RWPE2 (cell line): ENCODE measurements at regions not wholly inside any gene's neighbourhood (a gene's known extent, or its start where the extent isn't known, plus 50 kb on each side); places are given as distances from the start of the nearest gene placed in this dataset.

Experiments
- ATAC-seq: fragments of 200-7000 bp; cut with Tn5 transposase; 3 replicates; pipeline ENCODE4 v1.9.1; 2021; ENCODE audit warnings: low read depth
- DNase-seq: peaks from one replicate; pipeline ENCODE4 v3.0.0-alpha.2; 2020; ENCODE audit warnings: low spot score
- H3K27ac ChIP-seq: fragments of 450-650 bp; 2 replicates; pipeline ENCODE4 v1.5.1; 2017; ENCODE audit warnings: mild to moderate bottlenecking; ENCODE audit not compliant: poor library complexity, severe bottlenecking
- H3K27me3 ChIP-seq: fragments of 250-450 bp; sonication (Bioruptor Pico); 2 replicates; pipeline ENCODE4 v1.5.1; 2021; ENCODE audit warnings: mild to moderate bottlenecking, moderate library complexity; ENCODE audit not compliant: insufficient read depth, poor library complexity, severe bottlenecking
- H3K36me3 ChIP-seq: fragments of 250-450 bp; sonication (Bioruptor Pico); 2 replicates; pipeline ENCODE4 v1.5.1; 2020; ENCODE audit warnings: low read depth, mild to moderate bottlenecking, moderate library complexity
- H3K4me1 ChIP-seq: fragments of 250-450 bp; sonication (Bioruptor Pico); 2 replicates; pipeline ENCODE4 v1.5.1; 2021; ENCODE audit warnings: mild to moderate bottlenecking, moderate library complexity; ENCODE audit not compliant: insufficient read depth, poor library complexity, severe bottlenecking
- H3K4me3 ChIP-seq: fragments of 250-450 bp; sonication (Bioruptor Pico); 2 replicates; pipeline ENCODE4 v1.5.1; 2021; ENCODE audit warnings: mild to moderate bottlenecking, moderate library complexity; ENCODE audit not compliant: severe bottlenecking
- H3K9me3 ChIP-seq: fragments of 250-450 bp; sonication (Bioruptor Pico); 2 replicates; pipeline ENCODE4 v1.5.1; 2021; ENCODE audit warnings: mild to moderate bottlenecking, moderate library complexity; ENCODE audit not compliant: severe bottlenecking
- CTCF ChIP-seq: fragments of 450-650 bp; IDR thresholded peaks from one replicate; pipeline ENCODE4 v1.5.1; 2017; ENCODE audit warnings: mild to moderate bottlenecking, moderate library complexity; ENCODE audit not compliant: poor library complexity, severe bottlenecking

DNA sequence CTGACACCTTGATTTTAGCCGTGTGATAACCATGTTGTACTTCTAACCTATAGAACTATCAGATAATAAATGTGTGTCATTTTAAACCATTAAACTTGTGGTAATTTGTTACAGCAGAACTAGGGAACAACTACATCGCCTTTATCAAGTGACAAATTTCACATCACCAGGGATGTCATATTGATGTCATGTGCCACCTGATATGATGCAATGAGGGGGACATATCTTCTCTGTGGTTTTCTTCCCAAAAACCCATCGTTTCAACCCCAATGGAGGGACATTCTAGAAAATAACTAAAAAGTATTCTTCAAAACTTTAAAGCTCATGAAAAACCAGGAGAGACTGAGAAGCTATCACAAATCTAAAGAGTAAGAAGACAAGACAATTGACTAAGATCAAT is 212.2 kb downstream of the ETV1 start:
- Histone ChIP-seq H3K4me1 (peaks cover 14% of the 10 kb centered on the region), H3K4me3 (no peak overlapping the region), H3K9me3 (no peaks in the 10 kb centered on the region), H3K27ac (no peak overlapping the region), H3K36me3 (no peaks in the 10 kb centered on the region), H3K27me3 (no peaks in the 10 kb centered on the region)
- DNase-seq, result no peak
- no peak for TF ChIP-seq CTCF
- no peak for ATAC-seq

GRCh38 chr7:13778967-13779366 is 210.5 kb downstream of the ETV1 start:
- ATAC-seq, result peak; percentile 96
- H3K4me1 ChIP-seq, result peaks cover 14% of the 10 kb centered on the region
- no peaks in the 10 kb centered on the region for H3K27me3 ChIP-seq
- no peaks in the 10 kb centered on the region for H3K9me3 ChIP-seq
- peak; percentile 72 for DNase-seq
- H3K36me3 ChIP-seq, result no peaks in the 10 kb centered on the region
- peak overlapping the region; percentile 45 for H3K27ac ChIP-seq
- H3K4me3 ChIP-seq, result no peak overlapping the region
- no peak for TF ChIP-seq CTCF

GRCh38 chr7:13790611-13791010 is 198.9 kb downstream of the ETV1 start:
- Histone ChIP-seq H3K36me3 (no peaks in the 10 kb centered on the region), H3K27ac (no peak overlapping the region), H3K27me3 (no peaks in the 10 kb centered on the region), H3K4me1 (no peaks in the 10 kb centered on the region), H3K9me3 (no peaks in the 10 kb centered on the region), H3K4me3 (no peak overlapping the region)
- ATAC-seq (no peak), DNase-seq (no peak)
- no peak for TF ChIP-seq CTCF

DNA sequence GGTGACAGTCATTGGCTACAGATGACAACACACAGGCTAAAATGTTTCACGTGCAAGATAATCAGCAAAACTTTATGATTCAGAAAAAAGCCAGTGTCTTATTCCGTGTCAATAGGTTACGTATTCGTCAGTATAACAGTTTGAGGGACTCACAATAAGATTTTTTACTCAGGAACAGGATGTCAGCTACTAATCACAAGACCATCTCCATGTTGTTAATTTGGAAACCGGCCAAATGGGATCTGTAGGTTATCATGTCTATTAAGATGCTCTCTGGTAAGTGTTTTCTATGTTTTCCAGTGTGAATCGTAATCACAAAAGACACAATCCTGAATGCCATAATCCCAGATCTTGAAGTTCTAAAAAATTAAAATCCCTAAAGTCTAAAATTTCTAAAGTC is 197.3 kb downstream of the ETV1 start:
- no peak for TF ChIP-seq CTCF
- Histone ChIP-seq H3K9me3 (no peaks in the 10 kb centered on the region), H3K4me3 (no peak overlapping the region), H3K27me3 (no peaks in the 10 kb centered on the region), H3K4me1 (no peaks in the 10 kb centered on the region), H3K36me3 (no peaks in the 10 kb centered on the region), H3K27ac (no peak overlapping the region)
- ATAC-seq (no peak), DNase-seq (no peak)

DNA sequence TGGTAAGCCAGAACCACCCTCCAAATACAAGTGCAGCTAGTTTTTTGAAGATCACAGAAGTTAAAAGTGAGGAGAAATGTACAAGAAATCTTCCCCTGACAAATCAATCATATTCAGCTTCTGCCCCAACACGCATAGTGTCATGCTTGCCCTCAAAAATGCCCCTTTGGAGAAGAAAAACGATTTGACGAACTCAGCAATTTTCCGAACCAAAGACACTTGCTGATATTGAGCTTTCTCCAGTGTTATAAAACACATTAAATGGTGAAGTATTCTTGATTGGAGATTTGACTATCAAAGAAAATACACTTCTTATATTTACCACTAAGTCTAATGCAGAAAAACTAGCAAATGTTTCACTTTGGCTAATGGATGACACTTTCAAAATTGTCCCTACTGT is 195.5 kb downstream of the ETV1 start:
- Histone ChIP-seq H3K4me1 (no peaks in the 10 kb centered on the region), H3K36me3 (no peaks in the 10 kb centered on the region), H3K27ac (no peak overlapping the region), H3K9me3 (no peaks in the 10 kb centered on the region), H3K4me3 (no peak overlapping the region), H3K27me3 (no peaks in the 10 kb centered on the region)
- ATAC-seq, result no peak
- TF ChIP-seq CTCF, result no peak
- no peak for DNase-seq
